Caco-2 (cell line): ENCODE measurements at regions not wholly inside any gene's neighbourhood (a gene's known extent, or its start where the extent isn't known, plus 50 kb on each side); places are given as distances from the start of the nearest gene placed in this dataset.

Experiments
- BruUV-seq: library from RNA; stranded (reverse); fragments of 400-500 nt; replicated peaks from 2 replicates; lab custom pipeline; 2021; lab: Mats Ljungman, UMichigan
- CTCF ChIA-PET: fragments of 300-600 bp; sonication (Branson Sonifier 250); formaldehyde crosslinking; loops from one replicate; lab custom pipeline; 2022; ENCODE audit warnings: antibody characterized with exemption; lab: Charles Lee
- POLR2A ChIA-PET: fragments of 300-600 bp; sonication (Branson Sonifier 250); formaldehyde crosslinking; loops from one replicate; lab custom pipeline; 2022; ENCODE audit warnings: antibody characterized with exemption; lab: Charles Lee
- DNase-seq, 2 experiments: peaks; one replicate each; pipeline versions ENCODE4 v3.0.0 to v3.0.0-alpha.2; 2020 to 2022
- H3K27me3 ChIP-seq: replicated peaks from 2 replicates; pipeline ENCODE4 v1.6.0; 2011; ENCODE audit warnings: low read length; ENCODE audit not compliant: control insufficient read depth, insufficient read depth
- H3K36me3 ChIP-seq: 2 replicates; pipeline ENCODE4 v1.5.1; 2011; ENCODE audit warnings: low read length; ENCODE audit not compliant: control insufficient read depth, insufficient read depth
- H3K4me1 ChIP-seq: fragments of 250-450 bp; sonication (Bioruptor Pico); 2 replicates; pipeline ENCODE4 v1.5.1; 2020; ENCODE audit warnings: mild to moderate bottlenecking
- H3K4me3 ChIP-seq: 2 replicates; pipeline ENCODE4 v1.5.1; 2011; ENCODE audit warnings: low read depth, mild to moderate bottlenecking, control low read depth, low read length
- H3K9me3 ChIP-seq: fragments of 250-450 bp; sonication (Bioruptor Pico); 2 replicates; pipeline ENCODE4 v1.5.1; 2020; ENCODE audit warnings: mild to moderate bottlenecking, moderate library complexity
- H3K27ac Mint-ChIP-seq: one replicate; pipeline ENCODE4 v1.8.0; 2022; ENCODE audit warnings: mixed read lengths; ENCODE audit not compliant: unreplicated experiment
- H3K27me3 Mint-ChIP-seq: one replicate; pipeline ENCODE4 v1.8.0; 2022; ENCODE audit warnings: mixed read lengths; ENCODE audit not compliant: insufficient read depth, unreplicated experiment
- H3K36me3 Mint-ChIP-seq: one replicate; pipeline ENCODE4 v1.8.0; 2022; ENCODE audit warnings: mild to moderate bottlenecking, mixed read lengths; ENCODE audit not compliant: insufficient read depth, unreplicated experiment
- H3K4me1 Mint-ChIP-seq: one replicate; pipeline ENCODE4 v1.8.0; 2022; ENCODE audit warnings: low read depth, mixed read lengths; ENCODE audit not compliant: unreplicated experiment
- H3K4me3 Mint-ChIP-seq: one replicate; pipeline ENCODE4 v1.8.0; 2022; ENCODE audit warnings: mild to moderate bottlenecking, moderate library complexity, mixed read lengths; ENCODE audit not compliant: unreplicated experiment
- H3K9me3 Mint-ChIP-seq: one replicate; pipeline ENCODE4 v1.8.0; 2022; ENCODE audit warnings: mixed read lengths; ENCODE audit not compliant: unreplicated experiment
- intact Hi-C: fragments of 100-400 bp; cut with micrococcal nuclease; formaldehyde crosslinking; loops from one replicate; pipeline ENCODE4 v1.10.0; 2022; ENCODE audit not compliant: unreplicated experiment
- TF ChIP-seq, protein P1 (sequence below), 2 experiments: fragments of 200-600 bp in 1 of 2; IDR thresholded peaks; 1 replicate in 1 of 2; 2 replicates in 1 of 2; pipeline versions ENCODE4 v1.5.1 to v1.8.0; 2011 to 2022; ENCODE audit warnings: antibody characterized with exemption in 1 of 2, control low read depth in 1 of 2, inconsistent platforms in 1 of 2, low read depth in 1 of 2, low read length in 1 of 2, mild to moderate bottlenecking in 1 of 2, moderate library complexity in 1 of 2; ENCODE audit not compliant: insufficient read depth in 1 of 2, severe bottlenecking in 1 of 2, unreplicated experiment in 1 of 2

DNA sequence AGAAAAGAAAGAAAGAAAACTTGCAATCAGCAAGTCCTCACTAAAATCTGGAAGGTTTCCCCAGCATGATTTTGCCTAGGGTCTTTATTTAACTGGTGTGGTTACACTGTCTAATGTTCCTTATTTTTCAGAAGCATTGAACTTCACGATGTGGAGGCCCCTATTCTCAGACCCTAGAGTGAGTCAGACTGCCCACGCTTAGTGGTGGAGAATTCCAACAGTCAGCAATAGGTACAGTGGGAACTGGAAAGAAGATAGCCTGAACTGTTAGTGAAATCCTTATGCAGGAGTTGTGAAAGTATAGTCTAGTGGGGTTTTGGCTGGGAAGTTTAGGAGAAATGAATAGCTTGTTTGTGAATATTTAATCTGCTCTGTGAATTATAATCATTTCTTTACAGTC is 115.0 kb downstream of the FZD1 start:
- CTCF ChIA-PET, result no interaction called here
- no TSS peak for BruUV-seq
- no peaks in the 10 kb centered on the region for H3K36me3 Mint-ChIP-seq

DNA sequence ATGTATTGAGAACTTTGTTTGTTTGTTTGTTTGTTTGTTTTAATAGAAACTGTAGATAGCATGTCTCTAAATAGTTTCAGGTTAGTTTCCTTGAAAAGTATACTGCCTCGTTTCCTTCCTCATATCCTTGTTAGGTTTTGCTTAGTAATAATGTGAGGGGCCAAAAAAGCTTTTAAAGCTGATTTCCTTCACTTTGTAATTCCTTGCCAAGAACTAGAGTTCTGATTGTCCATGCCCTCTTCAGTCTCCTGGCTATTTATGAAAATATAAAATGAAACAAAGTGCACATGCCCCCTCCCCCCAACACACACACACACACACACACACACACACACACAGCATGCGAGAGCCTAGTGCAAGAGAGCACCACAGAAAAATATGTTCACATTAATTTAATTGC is 115.8 kb downstream of the FZD1 start:
- intact Hi-C loops, result no loop called here
- no peaks in the 10 kb centered on the region for H3K27me3 ChIP-seq
- no peak overlapping the region for H3K4me3 ChIP-seq
- DNase-seq, result no peak
- no peak overlapping the region for H3K4me3 Mint-ChIP-seq
- H3K9me3 Mint-ChIP-seq, result no peaks in the 10 kb centered on the region
- no peaks in the 10 kb centered on the region for H3K9me3 ChIP-seq
- POLR2A ChIA-PET, result no interaction called here
- BruUV-seq, result no TSS peak
- no peaks in the 10 kb centered on the region for H3K36me3 Mint-ChIP-seq
- no peak overlapping the region for H3K27ac Mint-ChIP-seq
- CTCF ChIA-PET, result no interaction called here
- H3K36me3 ChIP-seq, result no peaks in the 10 kb centered on the region
- TF ChIP-seq, protein P1, sequence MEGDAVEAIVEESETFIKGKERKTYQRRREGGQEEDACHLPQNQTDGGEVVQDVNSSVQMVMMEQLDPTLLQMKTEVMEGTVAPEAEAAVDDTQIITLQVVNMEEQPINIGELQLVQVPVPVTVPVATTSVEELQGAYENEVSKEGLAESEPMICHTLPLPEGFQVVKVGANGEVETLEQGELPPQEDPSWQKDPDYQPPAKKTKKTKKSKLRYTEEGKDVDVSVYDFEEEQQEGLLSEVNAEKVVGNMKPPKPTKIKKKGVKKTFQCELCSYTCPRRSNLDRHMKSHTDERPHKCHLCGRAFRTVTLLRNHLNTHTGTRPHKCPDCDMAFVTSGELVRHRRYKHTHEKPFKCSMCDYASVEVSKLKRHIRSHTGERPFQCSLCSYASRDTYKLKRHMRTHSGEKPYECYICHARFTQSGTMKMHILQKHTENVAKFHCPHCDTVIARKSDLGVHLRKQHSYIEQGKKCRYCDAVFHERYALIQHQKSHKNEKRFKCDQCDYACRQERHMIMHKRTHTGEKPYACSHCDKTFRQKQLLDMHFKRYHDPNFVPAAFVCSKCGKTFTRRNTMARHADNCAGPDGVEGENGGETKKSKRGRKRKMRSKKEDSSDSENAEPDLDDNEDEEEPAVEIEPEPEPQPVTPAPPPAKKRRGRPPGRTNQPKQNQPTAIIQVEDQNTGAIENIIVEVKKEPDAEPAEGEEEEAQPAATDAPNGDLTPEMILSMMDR (IDR thresholded peaks at IDR 0.05; ENCODE audit: insufficient read depth in 1 of 2, low read depth in 1 of 2, low read length in 1 of 2, severe bottlenecking in 1 of 2, unreplicated experiment in 1 of 2), result no peak
- H3K4me1 Mint-ChIP-seq, result no peaks in the 10 kb centered on the region
- H3K4me1 ChIP-seq, result no peaks in the 10 kb centered on the region
- peaks cover 8% of the 10 kb centered on the region for H3K27me3 Mint-ChIP-seq

More for the DNA sequence above, 115.0 kb downstream of the FZD1 start:
- intact Hi-C loops, result no loop called here
- Mint-ChIP-seq H3K4me1 (no peaks in the 10 kb centered on the region), H3K9me3 (no peaks in the 10 kb centered on the region), H3K4me3 (no peak overlapping the region), H3K27ac (no peak overlapping the region), H3K27me3 (peaks cover 7% of the 10 kb centered on the region)
- Histone ChIP-seq H3K9me3 (no peaks in the 10 kb centered on the region), H3K4me1 (no peaks in the 10 kb centered on the region), H3K36me3 (no peaks in the 10 kb centered on the region), H3K27me3 (no peaks in the 10 kb centered on the region), H3K4me3 (no peak overlapping the region)
- POLR2A ChIA-PET, result no interaction called here
- DNase-seq, result no peak
- TF ChIP-seq, protein P1 (IDR thresholded peaks at IDR 0.05; ENCODE audit: insufficient read depth in 1 of 2, low read depth in 1 of 2, low read length in 1 of 2, severe bottlenecking in 1 of 2, unreplicated experiment in 1 of 2), result no peak

DNA sequence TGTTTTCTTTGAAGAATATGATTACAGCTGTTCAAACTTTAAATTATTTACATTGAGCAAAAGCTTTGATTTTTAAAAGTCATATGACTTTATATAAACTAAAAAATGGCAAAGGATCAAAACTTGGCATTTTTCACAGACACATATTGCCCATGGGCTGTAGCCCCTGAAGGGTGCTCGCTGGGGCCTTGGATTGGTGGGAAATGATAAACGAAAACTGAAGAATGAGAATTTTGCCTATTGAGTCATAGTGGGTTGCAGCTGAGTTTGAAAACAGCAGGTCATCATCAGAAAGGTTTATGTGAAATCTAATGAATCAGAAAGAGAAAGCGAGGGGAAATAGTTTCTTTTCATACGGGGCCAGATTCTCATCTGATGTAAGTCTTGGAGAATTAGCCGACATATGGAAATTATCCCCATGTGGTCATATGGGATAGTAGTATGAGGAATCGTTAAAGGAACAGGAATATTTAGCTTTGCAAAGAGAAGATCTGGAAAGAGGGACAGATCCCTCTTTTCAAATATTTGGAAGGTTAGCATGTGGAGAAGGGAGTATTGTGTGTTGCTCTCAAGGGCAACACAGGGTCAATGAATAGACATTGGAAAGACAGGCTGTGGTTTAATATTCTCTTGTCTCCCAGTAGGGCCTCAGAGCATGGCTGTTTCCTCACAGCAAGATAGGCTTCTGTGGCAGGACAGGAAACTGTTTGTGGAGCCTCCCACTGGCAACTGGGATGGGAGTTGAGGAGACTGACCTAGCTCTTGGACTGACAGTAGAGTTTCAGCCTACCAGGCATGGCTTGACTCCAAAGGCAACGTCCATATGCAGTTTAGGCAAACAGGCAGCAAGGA is 119.0 kb downstream of the FZD1 start:
- Mint-ChIP-seq H3K4me3 (no peak overlapping the region), H3K9me3 (no peaks in the 10 kb centered on the region), H3K4me1 (no peaks in the 10 kb centered on the region), H3K27me3 (peaks cover 3% of the 10 kb centered on the region), H3K27ac (no peak overlapping the region), H3K36me3 (no peaks in the 10 kb centered on the region)
- H3K9me3 ChIP-seq, result no peaks in the 10 kb centered on the region
- intact Hi-C loops, result no loop called here
- no peaks in the 10 kb centered on the region for H3K27me3 ChIP-seq
- DNase-seq, result no peak
- TF ChIP-seq, protein P1 (IDR thresholded peaks at IDR 0.05; ENCODE audit: insufficient read depth in 1 of 2, low read depth in 1 of 2, low read length in 1 of 2, severe bottlenecking in 1 of 2, unreplicated experiment in 1 of 2), result no peak
- no TSS peak for BruUV-seq
- no peaks in the 10 kb centered on the region for H3K36me3 ChIP-seq
- POLR2A ChIA-PET, result no interaction called here
- H3K4me1 ChIP-seq, result no peaks in the 10 kb centered on the region
- CTCF ChIA-PET, result no interaction called here
- no peak overlapping the region for H3K4me3 ChIP-seq
